GM19239 (cell line): ENCODE measurements at regions not wholly inside any gene's neighbourhood (a gene's known extent, or its start where the extent isn't known, plus 50 kb on each side); places are given as distances from the start of the nearest gene placed in this dataset.
"Not testable (repeated sequence)": the region's sequence is repeated elsewhere in the genome, so short reads cannot be mapped to it uniquely, and the experiment has no call there.

Source experiments
- DNase-seq: peaks from one replicate; pipeline ENCODE4 v3.0.0; 2011; ENCODE audit warnings: low spot score; ENCODE audit not compliant: insufficient read length
- FAIRE-seq: peaks from 2 replicates; lab custom pipeline; 2011; peaks lifted over from hg19 to GRCh38; lab: Jason Lieb, UNC

DNA sequence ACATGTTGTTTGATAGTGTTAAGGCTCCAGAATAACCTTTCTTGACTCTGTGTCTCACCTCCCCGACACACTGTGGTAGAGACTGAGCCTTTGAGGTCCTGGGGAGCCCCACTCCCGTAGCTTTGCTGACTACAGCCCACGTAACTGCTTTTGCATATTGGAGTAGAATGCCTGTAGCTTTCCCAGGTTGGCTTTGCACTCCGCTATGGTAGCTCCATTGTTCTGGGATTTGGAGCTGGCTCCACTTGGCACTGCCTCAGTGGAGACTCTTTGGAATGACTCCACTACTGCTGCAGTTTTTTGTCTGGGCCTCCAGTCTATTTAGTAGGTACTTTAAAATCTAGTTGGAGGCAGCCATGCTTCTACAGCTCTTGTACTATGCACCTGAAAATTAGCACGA, 56.2 kb upstream of the ANXA1 start:
- DNase-seq, result no peak
- FAIRE-seq, result no peak

DNA sequence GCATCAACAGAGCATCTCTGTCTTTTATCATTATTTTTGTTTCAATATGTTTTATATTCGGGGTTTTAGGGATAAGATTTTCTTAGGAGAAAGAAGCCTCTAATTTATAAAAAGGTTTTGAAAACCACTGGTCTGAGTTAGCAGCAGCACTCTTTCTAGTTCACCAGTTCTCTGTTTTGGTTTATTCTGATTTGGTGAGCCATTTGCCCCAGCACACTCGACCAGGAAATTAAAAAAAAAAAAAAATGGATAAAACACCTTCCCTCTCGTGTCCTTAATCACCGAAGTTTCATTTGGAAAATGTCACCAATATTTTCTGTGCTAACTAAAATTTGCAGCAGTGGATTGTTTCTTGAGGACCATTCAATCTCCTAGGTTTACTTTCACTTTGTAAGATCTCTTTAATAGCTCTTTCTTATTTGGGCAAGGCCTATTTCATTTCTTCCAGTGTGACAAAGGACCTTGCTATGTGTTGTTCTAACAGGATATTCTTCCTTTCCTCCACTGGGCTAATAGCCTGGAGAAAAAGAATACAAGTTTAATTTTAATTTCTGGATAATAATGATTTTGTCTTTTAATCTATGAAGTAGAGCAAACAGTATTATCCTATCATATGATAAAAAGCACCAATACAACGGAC, 57.8 kb upstream of the ANXA1 start:
- no peak for FAIRE-seq
- DNase-seq, result no peak

DNA sequence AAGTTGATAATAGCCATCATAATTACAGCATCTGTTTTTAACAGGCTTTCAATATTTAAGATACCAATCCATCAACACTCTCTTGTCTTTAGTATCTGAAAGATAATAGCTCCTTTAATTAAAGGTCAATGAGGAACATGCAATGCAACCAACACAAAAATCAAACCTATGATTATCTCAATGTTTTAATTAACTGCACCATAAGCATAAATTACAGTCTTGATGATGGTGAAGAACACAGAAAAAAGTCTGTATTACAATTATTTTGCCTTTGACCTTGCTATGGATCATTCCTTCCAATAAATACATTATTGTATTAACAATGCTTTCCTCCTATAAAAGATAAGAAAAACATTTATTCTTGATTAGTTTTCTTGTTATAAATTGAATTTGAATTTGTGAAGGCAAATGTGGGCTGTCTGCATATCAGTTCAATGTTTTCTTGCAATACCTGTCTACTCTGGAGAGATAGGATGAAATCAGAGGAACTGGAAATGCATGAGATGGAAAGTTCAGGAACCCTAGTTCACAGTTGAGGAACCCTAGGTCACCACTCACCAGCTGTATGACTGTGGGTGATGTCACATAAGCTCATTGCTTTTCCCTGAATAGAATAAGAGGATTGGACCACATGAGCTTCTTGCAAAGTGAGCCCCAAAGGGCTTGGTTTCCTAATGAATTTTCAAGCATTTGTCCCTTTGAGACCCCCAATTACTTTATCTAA, 58.5 kb upstream of the ANXA1 start:
- DNase-seq (no peak), FAIRE-seq (no peak)

DNA sequence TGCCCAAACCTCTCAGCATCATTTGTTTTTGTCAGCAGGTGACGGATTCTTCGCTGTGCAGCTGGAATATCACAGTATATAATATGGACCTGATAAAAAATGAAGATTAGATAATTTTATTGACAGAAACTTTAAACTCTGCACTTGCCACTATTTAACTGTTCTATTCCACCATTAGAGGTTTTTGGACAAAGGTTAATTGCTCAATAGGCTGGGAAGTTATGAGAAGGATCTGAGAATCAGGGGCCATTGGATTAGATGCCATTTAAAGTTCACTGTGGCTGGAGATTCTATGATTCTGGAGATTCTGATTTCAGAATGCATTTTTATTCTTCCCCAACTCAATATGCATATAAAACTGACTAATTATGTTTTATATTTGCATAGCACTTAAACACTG, 59.8 kb upstream of the ANXA1 start:
- FAIRE-seq (no peak), DNase-seq (no peak)

DNA sequence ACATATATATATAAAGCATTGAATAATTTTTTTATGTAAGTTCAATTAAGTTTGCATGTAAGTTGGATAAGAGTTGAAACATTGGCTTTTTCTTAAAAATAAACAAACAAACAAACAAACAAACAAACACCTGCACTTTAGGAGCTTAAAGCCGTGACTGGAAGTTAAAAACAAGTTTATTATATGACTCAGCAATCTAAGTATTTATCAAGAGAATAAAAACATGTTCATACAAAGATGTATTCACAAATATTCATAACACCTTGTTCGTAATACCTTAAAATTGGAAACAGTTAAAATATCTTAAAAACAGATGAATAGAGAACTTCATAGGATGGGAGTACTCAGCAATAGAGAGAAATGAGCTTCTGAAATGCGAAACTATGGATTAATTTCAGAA, 61.5 kb upstream of the ANXA1 start:
- FAIRE-seq (no peak), DNase-seq (no peak)

DNA sequence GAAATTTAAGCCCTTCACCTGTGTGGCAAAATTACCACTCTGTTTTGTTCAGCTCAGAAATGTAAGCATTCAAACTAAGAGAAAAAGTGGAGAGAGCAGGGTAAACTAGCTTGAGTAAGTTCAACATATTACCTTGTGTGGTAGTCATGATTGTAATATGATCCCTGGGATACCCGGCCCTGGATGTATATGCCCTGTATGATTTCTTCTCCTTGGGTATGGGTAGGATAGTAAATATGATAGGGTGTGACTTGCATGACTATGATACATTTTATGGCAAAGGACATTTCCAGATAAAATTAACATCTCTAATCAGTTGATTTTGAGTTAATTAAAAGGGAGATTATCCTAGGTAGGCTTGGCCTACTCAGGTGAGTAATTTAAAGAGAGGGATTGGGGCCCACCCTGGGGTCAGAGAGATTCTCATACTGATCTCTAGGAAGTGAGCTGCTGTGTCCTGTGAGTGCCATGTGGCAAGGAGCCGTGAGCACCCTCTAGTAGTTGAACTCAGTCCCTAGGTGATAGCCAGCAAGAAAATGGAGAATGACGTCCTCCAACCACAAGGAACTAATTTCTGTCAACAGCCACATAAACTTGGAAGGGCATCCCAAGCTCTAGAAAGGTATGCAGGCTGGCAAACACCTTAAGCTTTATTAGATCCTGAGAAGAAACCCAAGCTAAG, 62.2 kb upstream of the ANXA1 start:
- DNase-seq (no peak), FAIRE-seq (no peak)

DNA sequence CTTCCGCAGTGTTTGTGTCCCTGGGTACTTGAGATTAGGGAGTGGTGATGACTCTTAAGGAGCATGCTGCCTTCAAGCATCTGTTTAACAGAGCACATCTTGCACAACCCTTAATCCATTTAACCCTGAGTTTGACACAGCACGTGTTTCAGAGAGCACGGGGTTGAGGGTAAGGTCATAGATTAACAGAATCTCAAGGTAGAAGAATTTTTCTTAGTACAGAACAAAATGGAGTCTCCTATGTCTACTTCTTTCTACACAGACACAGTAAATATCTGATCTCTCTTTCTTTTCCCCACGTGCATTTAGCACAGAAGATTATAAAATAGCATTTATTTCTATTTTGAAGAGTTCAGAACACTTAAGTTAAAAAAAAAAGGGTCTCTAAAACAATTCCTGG, 63.8 kb upstream of the ANXA1 start:
- FAIRE-seq, DNase-seq: not testable (repeated sequence)

DNA sequence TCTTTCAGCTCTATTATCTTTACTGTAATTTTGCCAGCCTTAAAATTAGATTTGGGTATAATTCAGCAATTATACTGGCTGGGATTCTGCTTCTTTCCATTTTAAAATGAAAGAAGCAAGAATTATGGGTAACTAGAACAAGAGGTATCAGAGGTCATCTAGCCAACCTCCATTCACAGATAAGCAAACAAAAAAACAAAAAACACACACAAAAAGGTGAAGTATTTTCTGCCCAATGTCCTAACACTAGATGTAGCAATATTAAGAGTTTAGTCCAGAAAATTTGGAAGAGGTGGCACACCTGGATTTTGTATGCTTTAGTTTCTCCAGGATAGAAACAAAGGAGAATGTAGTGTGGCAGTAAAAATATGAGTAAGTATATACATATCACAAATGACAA, 68.1 kb upstream of the ANXA1 start:
- no peak for FAIRE-seq
- DNase-seq, result no peak

DNA sequence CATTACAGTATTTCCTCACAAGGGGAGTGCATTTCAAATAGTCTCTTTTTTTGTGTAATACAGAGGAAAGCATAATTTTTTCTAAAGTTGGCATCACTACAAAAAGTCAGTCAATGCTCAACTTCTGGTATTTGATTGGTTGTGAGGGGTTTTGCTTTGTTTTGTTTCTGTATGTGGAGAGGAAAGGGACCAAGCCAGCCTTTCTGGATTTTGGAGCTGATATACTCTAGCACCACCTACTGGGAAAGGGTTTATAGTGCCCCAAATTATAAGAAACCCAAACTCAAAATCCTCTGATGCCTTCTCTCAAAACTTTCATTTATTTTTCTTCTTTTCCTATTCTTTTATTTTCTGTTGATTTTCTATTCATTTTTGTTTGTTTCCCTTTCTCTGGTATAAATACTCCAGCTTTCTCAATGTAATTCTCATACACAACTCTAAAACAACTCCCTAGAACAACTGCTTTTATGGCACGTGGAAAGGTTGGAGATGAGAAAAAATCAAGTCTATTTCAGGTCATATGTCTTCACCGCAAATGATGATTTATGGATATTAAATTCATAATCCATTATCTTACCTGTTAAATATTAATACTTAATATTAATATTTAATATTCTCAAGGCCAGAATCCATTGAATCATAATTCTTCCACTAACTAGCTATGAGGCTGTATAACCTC, 69.5 kb upstream of the ANXA1 start:
- FAIRE-seq (no peak), DNase-seq (peak; percentile 18)

DNA sequence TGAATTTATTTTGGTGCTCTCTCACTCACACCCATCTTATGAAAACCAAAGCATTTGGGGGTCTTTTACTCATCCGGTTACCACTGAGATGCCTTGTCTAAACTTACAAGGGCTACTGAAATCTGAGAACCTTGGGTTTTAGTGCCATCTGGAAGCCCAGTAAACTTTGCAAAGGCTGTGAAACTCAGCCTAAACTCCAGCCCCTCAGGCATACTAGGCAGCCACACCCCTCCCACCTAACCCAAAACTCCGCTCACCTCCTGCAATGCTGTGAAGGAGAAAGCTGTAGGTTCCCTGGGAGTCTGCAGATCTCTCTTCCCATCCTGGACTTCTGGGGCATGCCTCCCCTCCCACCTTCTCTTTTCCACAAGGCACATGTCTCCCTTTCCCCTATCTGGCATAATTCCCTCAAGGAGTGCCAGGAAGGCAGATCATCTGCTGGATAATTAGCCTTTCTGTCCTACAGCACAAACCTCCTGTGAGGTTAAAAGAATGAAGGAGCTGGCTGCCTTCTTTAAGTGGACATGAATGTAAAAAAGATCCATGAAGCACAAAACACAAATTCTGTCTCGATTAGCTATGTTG, 71.5 kb upstream of the ANXA1 start:
- no peak for DNase-seq
- no peak for FAIRE-seq

DNA sequence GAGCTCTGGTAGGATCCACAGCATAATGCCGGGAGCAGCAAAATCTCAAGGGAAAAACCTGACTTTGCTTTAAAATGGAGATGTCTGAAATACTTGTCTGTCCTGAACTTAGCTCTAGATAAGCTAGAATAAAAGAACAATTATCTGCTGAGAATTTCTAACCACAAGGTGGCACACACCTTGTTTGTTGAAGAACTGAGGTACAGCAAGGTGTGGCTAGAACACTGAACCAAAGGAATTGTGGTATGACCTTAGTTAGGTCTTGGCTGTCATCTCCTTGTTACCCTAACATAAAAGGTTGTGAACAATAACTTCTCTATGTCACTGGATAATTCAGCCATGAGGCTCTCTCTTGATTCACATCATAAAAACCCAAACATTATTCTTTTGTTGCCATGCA, 72.3 kb upstream of the ANXA1 start:
- FAIRE-seq, result no peak
- no peak for DNase-seq

DNA sequence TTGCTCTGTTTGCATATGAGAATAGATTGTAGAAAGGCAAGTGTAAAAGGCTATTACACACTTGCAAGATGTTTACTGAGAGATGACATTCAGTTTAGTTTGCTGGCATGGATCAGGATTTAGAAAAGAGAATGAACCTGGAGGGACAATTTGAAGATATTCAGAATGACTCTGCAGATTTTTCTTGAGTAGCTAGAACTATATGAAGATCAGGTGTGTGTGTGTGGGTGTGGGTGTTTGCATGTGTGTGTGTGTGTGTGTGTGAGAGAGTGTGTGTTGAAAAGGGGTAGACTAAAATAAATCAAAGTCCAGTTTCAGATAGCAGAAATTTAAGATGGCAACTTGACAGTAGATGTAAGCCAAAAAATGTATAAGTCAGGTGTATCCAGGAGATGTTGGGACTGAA, 74.0 kb upstream of the ANXA1 start:
- FAIRE-seq (no peak), DNase-seq (no peak)

DNA sequence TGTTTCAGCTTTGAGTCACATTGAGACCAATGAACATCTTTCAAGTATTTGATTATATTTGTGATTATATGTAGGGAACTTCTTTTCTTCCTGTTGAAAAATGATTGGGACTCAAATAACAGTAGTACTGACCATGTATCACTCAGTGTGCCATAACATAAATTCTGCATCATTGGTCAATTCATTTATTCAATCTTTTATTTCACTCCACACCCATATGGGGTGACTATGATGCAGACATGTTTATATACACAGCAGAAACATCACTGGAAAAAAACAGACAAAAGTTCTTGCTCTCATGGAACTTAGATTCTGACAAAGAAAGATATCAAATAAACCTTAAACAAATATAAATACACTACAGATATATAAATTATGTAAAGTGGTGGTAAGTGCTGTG, 74.7 kb upstream of the ANXA1 start:
- FAIRE-seq (no peak), DNase-seq (no peak)

DNA sequence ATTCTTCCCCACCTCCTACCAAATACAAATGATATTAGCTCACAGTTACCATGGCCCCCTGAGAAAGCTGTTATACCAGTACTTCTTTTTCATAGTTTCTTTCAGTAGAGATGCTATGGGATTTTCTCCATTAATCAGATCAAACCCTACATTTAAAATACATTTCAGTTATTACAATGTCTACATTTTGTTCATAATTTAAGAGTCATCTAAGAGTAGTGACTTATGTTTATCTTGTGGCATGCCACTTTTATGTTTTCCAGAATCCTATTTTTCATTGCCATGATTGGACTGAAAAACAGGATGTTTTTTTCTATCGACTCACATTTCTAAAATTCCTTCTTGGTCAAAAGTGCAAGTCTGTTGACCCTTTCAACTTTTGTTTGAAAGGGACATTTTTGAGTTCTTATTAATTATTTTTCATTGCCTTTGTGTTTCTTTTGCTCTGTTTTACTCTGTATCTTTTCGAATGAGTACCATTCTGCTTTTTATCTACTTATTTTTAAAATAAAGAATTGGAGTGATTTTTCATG, 77.4 kb upstream of the ANXA1 start:
- DNase-seq (no peak), FAIRE-seq (no peak)

DNA sequence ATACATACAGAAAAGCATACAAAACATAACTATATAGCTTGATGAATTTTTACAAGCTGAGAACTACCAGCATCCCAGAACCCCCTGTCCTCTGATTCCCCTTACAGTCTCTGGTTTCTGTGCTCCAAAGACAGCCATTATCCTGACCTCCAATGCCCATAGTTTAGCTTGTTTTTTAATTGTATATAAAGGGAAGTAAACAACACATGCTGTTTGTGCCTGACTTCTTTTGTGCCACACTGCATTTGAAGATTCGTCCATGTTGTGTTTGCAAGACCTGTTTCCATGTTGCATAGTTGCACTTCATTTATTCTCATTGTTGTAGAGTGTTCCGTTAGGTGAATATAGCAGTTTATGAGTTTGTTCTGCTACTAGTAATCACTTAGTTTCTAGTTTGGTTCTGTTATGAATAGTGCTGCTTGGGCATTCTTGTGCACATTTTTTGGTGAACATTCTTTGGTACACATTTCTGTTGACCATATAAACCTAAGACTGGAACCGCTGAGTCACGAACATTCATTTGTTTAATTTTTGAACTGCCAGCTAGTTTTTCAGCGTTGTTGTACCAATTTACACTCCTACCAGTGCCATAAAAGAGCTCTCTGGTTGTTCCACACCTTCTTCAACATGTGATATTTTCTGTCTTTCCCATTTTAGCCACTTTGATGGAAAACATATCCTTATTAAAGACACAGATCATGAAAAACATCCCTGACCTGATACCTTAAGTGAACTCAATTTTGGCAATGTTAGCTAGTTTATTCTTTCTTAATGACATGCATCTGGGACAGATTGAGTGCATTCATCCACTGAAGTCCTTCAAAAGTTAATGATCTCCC, 78.1 kb upstream of the ANXA1 start:
- FAIRE-seq (no peak), DNase-seq (no peak)

DNA sequence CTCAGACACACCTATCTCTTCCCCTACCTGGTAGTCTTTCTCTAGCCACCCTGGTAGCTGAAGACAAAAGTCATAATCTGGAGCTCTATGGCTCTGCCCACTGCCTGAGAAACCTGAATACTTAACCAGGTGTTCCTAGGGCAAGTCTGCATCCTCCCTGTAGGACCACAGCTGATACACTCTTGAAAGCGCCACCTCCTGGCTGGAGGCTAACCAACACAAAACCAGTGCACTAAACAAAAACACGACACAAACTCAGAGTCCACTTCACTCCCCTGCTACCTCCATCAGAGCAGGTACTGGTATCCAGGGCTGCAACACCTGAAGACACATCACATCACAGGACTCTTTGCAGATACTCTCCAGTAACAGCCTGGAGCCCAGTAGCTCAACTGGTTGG, 84.6 kb upstream of the ANXA1 start:
- no peak for FAIRE-seq
- DNase-seq, result no peak

DNA sequence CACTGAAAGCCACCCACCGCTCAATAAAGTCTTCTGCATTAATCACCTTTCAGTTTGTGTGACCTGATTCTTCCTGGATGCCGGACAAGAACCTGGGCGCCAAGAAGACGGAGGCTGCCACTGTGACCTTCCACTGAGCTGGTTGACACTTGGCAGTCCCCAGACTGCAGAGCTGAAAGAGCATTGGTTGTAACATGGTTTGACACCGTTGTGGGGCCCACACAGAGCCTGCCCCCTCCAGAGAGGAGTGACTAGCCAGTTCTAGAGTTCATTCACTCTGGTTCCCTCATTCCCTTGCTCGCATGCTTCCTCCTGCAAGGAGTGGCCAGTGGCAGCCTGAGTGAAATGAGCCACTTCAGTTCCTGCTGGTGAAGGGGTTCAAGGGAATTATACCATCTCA, 86.2 kb upstream of the ANXA1 start:
- DNase-seq (no peak), FAIRE-seq (no peak)

DNA sequence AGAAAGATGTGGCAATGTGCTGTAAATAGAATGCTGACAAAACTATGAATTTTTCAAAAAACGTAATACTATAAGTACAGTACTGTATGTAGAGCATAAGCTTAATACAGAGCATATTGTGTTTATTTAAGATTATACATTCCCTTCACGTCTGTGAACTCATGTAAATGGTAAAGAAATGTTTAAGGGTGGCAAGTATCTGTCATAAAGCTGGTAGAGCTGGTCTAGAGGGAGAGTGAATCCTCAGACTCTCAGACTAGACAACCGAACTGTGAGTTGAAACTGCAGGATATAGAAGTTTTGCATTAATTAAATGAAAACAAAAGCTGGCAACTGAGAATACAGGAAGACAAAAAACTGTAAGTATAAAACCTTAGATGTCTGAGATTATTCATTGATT, 87.3 kb upstream of the ANXA1 start:
- DNase-seq, result no peak
- FAIRE-seq, result no peak

DNA sequence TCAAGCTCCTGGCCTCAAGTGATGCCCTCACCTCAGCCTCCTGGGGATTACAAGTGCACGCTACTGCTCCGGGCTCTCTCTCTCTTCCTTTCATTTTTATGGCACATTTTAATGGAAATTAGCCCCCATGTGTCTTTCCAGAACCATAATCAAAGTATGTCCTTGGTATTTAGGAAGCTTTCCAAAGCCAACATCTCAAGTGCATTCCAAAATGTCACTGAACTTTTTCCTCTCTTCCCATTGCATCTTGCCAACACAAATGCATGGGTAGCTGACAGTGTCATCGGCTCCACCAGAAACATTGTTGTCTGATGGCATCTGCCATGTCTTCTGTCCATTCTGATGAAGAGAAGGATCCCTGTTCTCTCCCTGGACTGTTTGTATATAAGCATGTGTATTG, 90.5 kb upstream of the ANXA1 start:
- no peak for DNase-seq
- no peak for FAIRE-seq

DNA sequence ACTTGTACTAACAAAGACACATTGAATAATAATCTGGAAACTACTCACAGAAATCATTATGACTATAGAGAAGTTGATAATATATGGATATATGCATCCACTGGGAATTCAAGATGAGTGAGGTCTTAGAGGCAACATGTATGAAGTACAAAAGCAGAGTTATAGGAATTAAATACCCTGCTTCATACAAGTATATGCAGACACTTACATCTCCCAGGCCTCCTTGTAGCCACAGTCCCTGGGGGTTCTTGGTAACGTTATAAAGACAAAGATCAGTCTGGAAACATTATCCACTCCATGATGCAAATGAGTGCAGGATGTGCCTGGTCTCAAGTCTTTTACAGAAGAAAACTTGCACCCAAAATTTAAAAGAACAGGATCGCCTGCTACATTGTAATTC, 92.4 kb upstream of the ANXA1 start:
- no peak for FAIRE-seq
- no peak for DNase-seq
